HG03103 (cell line): ENCODE measurements at regions not wholly inside any gene's neighbourhood (a gene's known extent, or its start where the extent isn't known, plus 50 kb on each side); places are given as distances from the start of the nearest gene placed in this dataset.

Experiments
- ATAC-seq: cut with Tn5 transposase; IDR thresholded peaks from one replicate; pipeline ENCODE4 v1.9.1; 2021; ENCODE audit warnings: low read depth; ENCODE audit not compliant: unreplicated experiment

GRCh38 chr3:182601597-182601996 is 191.7 kb upstream of the ATP11B start:
- no peak for ATAC-seq

- ATAC-seq = no peak
These were observed 189.8 kb upstream of the ATP11B start for GRCh38 chr3:182603501-182603900.

GRCh38 chr3:182605882-182606611 is 187.3 kb upstream of the ATP11B start:
- no peak for ATAC-seq

- ATAC-seq = no peak
These were observed 186.3 kb upstream of the ATP11B start for GRCh38 chr3:182606905-182607504.

GRCh38 chr3:182608832-182609231 is 184.5 kb upstream of the ATP11B start:
- no peak for ATAC-seq

GRCh38 chr3:182609575-182610156 is 183.6 kb upstream of the ATP11B start:
- ATAC-seq = no peak

GRCh38 chr3:182612332-182612731 is 181.0 kb upstream of the ATP11B start:
- ATAC-seq = no peak

GRCh38 chr3:182617500-182617899 is 175.8 kb upstream of the ATP11B start:
- no peak for ATAC-seq

GRCh38 chr3:182618085-182618732 is 175.1 kb upstream of the ATP11B start:
- ATAC-seq = no peak

GRCh38 chr3:182618981-182619591 is 174.2 kb upstream of the ATP11B start:
- no peak for ATAC-seq

- ATAC-seq = no peak
These were observed 172.4 kb upstream of the ATP11B start for GRCh38 chr3:182620723-182621434.

- ATAC-seq = no peak
These were observed 171.7 kb upstream of the ATP11B start for GRCh38 chr3:182621435-182622240.

- ATAC-seq = no peak
These were observed 171.1 kb upstream of the ATP11B start for GRCh38 chr3:182622241-182622545.

GRCh38 chr3:182626484-182627467 is 166.5 kb upstream of the ATP11B start:
- no peak for ATAC-seq

- ATAC-seq = no peak
These were observed 164.8 kb upstream of the ATP11B start for GRCh38 chr3:182628531-182628930.

- no peak for ATAC-seq
These were observed 163.8 kb upstream of the ATP11B start for GRCh38 chr3:182629521-182629920.

- no peak for ATAC-seq
These were observed 161.9 kb upstream of the ATP11B start for GRCh38 chr3:182631183-182632076.

- ATAC-seq = no peak
These were observed 161.3 kb upstream of the ATP11B start for GRCh38 chr3:182632077-182632393.
